Stimulated activated CD4-positive, alpha-beta T cell treated with anti-CD3 and anti-CD28 coated beads, TNF-alpha, amount 100 ng/mL, for 1 hour (primary cell): ENCODE measurements at regions not wholly inside any gene's neighbourhood (a gene's known extent, or its start where the extent isn't known, plus 50 kb on each side); places are given as distances from the start of the nearest gene placed in this dataset.
"Not testable (repeated sequence)": the region's sequence is repeated elsewhere in the genome, so short reads cannot be mapped to it uniquely, and the experiment has no call there.

Experiments used
- DNase-seq, 3 donors: peaks; one replicate each; pipeline ENCODE4 v3.0.0-alpha.2; 2020; ENCODE audit warnings: low read depth in 3 of 3, low spot score in 1 of 3

GRCh38 chr11:67776852-67777520 is 102.6 kb upstream of the ALDH3B2 start:
- no peak for DNase-seq

DNA sequence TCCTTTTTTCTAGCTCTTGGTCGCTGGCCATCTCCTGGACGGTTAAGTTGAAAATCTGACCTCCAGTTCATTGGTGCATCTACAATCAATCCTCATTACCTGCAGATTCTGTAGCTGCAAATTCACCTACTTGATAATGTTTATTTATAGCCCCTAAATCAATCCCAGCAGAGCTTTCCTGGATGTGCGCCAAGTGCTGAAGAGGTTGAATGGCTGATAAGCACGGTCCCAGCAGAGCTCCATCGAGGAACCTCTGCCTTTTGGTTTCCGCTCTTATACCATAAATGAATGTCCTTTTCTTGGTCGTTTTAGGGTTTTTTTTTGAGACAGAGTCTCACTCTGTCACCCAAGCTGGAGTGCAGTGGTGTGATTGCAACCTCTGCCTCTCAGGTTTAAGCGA is 99.8 kb upstream of the ALDH3B2 start:
- DNase-seq = not testable (repeated sequence)

DNA sequence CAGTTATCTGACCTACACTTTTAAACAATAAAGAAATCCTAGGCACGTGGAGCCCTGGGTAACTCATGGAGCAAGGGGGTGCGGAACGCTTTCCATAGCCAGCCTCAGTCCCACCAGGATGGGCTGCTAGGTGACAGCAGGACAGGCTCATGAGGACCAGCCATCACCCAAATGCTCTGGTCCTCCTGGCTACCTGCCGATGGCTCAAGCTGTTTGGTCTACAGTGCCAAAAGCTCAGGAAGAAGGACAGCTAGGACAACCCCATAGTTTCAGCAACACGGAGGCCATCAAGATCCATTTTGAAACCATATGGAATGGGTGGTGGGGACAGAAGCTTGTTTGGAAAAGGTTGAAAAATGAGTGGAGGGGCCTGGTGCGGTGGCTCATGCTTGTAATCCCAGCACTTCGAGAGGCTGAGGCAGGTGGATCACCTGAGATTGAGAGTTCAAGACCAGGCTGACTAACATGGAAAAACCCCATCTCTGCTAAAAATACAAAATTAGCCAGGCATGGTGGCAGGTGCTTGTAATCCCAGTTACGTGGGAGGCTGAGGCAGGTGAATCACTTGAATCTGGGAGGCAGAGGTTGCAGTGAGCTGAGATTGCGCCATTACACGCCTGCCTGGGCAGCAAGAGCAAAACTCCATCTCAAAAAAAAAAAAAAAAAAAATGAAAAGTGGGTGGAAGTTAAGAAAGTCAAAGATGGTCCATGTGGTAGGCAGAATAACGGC is 93.7 kb upstream of the ALDH3B2 start:
- not testable (repeated sequence) for DNase-seq

GRCh38 chr11:67761211-67761610 is 86.8 kb upstream of the ALDH3B2 start:
- not testable (repeated sequence) for DNase-seq

DNA sequence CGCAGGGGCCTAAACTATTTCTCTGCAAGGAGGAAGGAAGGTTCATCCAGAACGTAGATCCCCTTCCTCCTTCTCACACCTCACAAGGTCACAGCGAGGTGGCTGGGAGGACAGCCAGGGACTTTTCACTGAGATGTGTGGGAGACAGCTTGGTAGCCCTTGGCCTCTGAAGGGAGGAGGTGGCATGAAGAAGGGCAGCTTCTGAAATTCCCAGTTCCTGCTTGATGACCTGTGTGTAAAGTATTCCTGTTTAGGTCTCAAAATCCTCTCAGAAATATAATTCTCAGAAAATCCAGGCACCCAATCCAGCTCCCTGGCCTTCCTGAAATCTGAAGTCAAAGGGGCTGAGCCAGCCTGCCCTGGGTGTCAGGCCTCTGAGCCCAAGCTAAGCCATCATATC is 84.9 kb upstream of the ALDH3B2 start:
- DNase-seq = not testable (repeated sequence)

GRCh38 chr11:67758467-67758866 is 84.0 kb upstream of the ALDH3B2 start:
- not testable (repeated sequence) for DNase-seq

DNA sequence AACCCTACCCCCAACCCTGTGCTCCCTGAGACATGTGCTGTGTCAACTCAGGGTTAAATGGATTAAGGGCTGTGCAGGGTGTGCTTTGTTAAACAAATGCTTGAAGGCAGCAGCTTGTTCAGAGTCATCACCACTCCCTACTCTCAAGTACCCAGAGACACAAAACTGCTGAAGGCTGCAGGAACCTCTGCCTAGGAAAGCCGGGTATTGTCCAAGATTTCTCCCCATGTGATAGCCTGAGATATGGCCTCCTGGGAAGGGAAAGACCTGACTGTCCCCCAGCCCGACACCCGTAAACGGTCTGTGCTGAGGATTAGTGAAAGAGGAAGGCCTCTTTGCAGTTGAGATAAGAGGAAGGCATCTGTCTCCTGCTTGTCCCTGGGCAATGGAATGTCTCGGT is 83.6 kb upstream of the ALDH3B2 start:
- not testable (repeated sequence) for DNase-seq

DNA sequence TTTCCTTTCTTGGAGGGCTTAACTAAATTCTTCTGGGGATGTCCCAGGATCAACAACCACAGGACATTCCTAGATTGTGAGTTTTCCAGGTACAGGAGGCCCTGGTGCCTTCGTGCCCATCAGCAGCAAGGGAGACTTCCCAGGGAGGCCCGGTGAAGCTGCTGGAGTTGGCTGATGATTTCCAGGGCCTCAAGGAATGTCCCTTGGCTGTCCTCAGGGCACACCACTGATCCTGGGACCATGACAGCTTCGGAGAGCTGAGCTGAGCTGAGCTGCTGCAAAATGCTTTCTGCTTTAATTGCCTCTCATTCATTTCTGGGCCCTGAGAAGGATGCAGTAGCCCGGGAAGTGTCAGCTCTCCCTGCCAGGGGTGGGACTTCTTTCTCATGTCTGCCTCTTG is 79.4 kb upstream of the ALDH3B2 start:
- not testable (repeated sequence) for DNase-seq

DNA sequence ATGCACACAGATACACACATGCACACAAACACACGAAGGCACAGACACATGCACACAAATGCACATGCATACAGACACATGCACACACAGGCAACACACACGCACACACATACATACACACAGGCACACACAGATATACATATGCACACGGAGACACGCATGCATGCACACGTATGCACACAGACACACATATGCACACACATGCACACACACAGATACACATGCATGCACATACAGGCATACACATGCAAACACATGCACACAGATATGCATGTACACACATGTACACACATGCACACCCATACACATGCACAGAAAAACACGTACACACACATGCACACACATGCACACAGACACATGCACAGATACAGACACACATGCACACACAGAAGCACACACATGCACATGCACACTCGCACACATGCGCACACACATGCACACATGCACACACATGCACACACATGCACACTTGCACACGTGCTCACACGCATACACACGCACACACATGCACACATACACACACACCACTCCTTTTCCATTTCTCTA is 70.8 kb upstream of the ALDH3B2 start:
- no peak for DNase-seq

DNA sequence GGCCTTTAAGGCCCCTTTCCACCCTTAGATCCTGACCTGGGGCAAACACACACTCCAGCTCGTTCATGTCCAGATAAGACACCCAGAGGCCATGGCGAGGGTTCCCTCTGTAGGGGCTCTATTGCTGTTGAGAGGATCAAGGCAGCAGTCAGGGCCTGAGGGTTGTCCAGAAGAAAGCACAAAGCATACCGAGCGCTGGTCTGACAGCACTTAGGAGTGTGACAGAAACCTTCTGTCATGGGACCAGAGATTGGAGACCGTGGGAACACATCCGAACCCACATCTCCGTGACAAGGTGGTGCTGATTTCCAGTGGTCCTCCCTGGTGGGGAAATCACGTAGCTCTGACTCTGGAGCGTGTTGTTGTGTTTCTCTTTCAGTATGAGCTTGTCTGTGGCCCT is 69.8 kb upstream of the ALDH3B2 start:
- DNase-seq = not testable (repeated sequence)

DNA sequence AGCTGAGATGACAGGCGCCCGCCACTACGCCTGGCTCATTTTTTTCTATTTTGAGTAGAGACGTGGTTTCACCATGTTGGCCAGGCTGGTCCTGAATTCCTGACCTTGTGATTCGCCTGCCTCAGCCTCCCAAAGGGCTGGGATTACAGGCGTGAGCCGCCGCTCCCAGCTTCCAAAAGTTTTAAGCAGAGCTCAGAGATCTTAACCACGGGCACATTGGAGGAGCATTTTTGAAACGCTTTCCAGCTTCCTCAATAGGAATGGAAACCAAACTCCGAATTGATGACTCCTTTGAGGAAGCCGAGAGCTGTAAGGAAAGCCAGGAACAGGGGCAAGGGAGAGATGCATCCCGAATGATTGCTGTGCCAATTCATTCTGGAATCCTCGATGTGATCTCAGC is 63.8 kb upstream of the ALDH3B2 start:
- not testable (repeated sequence) for DNase-seq

DNA sequence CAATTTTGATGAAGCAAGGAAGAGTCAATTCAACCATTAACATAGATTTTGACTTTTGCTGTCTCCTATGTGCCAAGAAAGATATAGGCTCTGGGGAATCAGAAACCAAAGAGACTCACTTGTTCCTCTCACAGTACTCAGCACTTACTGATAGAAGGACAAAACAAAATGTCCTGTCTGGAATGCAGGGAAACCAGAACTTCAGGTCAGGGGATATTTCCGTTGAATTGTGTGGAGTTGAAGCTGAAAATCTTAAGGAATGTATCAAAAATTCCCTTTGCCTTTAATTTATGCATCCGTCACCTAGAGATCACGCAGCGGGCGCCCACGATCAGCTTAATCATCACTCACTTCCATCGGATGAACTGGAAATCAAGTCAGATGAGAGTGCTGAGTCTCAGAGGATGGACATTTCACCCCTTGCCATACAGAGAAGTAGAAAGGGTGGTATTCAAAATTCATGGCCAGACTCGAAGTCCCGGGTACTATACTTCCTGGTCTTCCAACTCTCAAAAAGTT is 63.2 kb upstream of the ALDH3B2 start:
- DNase-seq = not testable (repeated sequence)

DNA sequence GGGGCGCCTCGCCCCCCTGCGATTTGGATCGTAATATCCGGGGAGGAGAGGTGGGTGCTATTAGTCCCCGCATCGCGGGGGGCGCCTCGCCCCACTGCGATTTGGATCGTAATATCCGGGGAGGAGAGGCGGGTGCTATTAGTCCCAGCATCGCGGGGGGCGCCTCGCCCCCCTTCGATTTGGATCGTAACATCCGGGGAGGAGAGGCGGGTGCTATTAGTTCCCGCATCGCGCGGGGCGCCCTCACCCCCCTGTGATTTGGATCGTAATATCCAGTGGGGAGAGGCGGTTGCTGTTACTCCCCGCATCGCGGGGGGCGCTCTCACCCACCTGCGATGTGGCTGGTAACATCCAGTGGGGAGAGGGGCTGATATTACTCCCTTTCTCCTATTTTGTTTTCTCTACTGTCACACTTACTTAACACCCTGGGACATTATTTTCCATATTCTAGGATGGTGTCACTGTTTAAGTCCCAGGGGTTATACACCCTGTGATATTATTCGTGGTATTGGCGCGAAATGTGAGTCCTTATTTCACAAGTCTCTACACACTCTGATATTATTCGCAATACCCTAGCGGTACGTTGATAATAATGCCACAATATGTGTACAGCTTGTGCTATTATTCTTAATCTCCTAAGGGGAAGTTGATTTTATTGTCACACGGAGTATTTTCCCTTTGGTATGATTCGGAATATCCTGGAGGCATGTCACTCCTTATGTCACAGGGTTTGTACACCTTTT is 57.8 kb upstream of the ALDH3B2 start:
- peak in 1 of 3 donors; percentile 37 for DNase-seq

DNA sequence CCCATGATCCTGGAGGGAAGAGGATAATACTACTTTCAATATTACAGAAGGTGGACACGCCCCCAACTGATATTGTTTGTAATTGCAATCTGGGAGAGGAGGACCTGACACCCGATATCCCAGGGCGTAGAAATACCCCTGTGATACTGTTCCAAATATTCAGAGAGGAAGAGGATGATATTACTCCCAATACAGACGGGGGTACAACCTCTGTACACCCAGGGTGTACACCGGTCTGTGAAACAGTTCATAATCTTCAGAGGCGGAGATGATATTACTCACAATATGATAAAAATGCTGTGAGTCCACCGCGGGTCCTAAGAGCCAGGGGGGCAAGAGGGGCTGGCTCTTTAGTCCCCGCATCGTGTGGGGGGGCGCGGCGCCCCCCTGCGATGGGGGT is 57.2 kb upstream of the ALDH3B2 start:
- DNase-seq = no peak

DNA sequence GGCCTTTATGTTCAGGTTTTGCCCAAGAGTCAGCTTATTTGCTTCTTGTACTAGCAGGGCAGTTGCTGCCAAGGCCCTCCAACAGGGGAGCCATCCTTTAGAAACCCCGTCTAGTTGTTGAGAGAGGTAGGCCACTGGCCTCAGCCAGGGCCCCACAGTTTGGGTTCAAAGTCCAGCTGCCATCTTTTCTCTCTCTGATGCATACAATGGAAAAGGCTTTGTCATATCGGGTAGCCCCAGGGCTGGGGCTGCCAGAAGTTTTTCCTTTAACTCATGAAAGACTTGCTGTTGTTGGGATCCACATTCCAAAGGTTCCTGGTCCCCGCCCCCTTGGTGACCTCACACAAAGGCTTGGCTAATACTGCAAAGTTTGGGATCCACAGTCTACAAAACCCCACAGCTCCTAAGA is 53.7 kb upstream of the ALDH3B2 start:
- DNase-seq = not testable (repeated sequence)

DNA sequence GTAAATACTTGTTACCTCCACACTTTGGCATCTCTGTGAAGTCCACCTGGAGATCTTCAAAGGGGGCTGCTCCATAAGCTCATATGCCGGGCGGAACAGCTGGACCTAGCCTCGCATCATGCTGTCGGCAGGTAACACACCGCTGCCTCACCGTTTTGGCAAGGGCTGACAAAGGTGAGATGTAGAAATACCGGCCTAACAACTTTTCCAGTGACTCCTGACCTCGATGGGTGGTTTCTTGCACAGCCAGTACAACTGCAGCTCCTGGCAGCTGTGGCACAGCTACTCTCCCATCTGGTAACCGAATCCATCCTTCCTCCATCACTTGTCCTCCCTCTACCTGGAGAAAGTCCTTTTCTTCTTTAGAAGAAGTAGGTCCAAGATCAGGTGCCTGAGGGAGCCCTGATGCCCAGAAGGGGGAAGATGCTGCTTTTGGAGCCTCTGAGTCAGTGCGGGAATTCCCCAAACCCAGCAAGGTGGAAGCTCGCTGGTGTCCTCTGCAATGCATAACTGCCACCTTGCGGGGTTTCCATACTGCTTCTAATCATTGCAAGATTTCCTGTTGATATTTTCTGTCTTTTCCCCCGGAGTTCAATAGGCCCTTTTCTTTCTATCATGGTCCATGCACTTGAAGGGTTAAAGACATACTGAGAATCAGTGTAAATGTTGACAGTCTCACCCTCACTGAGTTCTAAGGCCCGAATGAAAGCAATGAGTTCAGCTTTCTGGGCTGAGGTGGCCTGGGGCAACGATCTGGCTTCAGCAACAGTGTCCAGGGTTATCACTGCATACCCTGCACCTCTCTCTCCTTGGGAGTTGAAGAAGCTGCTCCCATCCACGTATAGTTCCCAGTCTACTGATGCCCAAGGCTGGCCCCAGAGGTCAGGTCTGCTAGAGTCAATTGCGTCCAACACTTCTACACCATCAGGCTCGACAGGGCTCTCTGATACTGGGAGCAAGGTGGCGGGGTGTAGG is 52.9 kb upstream of the ALDH3B2 start:
- DNase-seq = peak in 1 of 3 donors; percentile 27
